GM23338 (cell line): ENCODE measurements at regions not wholly inside any gene's neighbourhood (a gene's known extent, or its start where the extent isn't known, plus 50 kb on each side); places are given as distances from the start of the nearest gene placed in this dataset.

ENCODE experiments used
- ATAC-seq: fragments of 200-7000 bp; cut with Tn5 transposase; 3 replicates; pipeline ENCODE4 v1.9.1; 2020
- DNase-seq: peaks from one replicate; pipeline ENCODE4 v3.0.0-alpha.2; 2015; ENCODE audit warnings: low spot score
- H2AFZ ChIP-seq: fragments of 200-600 bp; sonication (generic); 2 replicates; pipeline ENCODE4 v1.8.0; 2016; ENCODE audit warnings: antibody characterized with exemption, mild to moderate bottlenecking, moderate library complexity
- H3F3A ChIP-seq: fragments of 200-600 bp; sonication (generic); replicated peaks from 2 replicates; pipeline ENCODE4 v1.8.0; 2017; ENCODE audit warnings: antibody characterized with exemption, mixed run types, low read depth
- H3K27ac ChIP-seq: fragments of 200-600 bp; sonication (generic); 2 replicates; pipeline ENCODE4 v1.6.1; 2016; ENCODE audit warnings: low read depth
- H3K27me3 ChIP-seq: fragments of 200-600 bp; sonication (generic); 2 replicates; pipeline ENCODE4 v1.8.0; 2016; ENCODE audit warnings: mild to moderate bottlenecking, mixed run types, moderate library complexity; ENCODE audit not compliant: insufficient read depth
- H3K36me3 ChIP-seq: fragments of 200-600 bp; sonication (generic); 2 replicates; pipeline ENCODE4 v1.8.0; 2016; ENCODE audit warnings: mild to moderate bottlenecking; ENCODE audit not compliant: insufficient read depth
- H3K4me1 ChIP-seq: fragments of 200-600 bp; sonication (generic); 2 replicates; pipeline ENCODE4 v1.8.0; 2016; ENCODE audit warnings: mild to moderate bottlenecking, moderate library complexity; ENCODE audit not compliant: insufficient read depth
- H3K4me2 ChIP-seq: fragments of 200-600 bp; sonication (generic); 2 replicates; pipeline ENCODE4 v1.7.1; 2017; ENCODE audit warnings: mixed run types
- H3K4me3 ChIP-seq: fragments of 200-600 bp; sonication (generic); 2 replicates; pipeline ENCODE4 v1.6.1; 2016; ENCODE audit warnings: mixed run types
- H3K79me2 ChIP-seq: fragments of 200-600 bp; sonication (generic); replicated peaks from 2 replicates; pipeline ENCODE4 v1.8.0; 2017; ENCODE audit warnings: mild to moderate bottlenecking; ENCODE audit not compliant: insufficient read depth
- H3K9me2 ChIP-seq: fragments of 200-600 bp; sonication (generic); 2 replicates; pipeline ENCODE4 v1.8.0; 2017; ENCODE audit not compliant: insufficient read depth
- H4K20me1 ChIP-seq: fragments of 200-600 bp; sonication (generic); replicated peaks from 2 replicates; pipeline ENCODE4 v1.8.0; 2017; ENCODE audit warnings: mild to moderate bottlenecking; ENCODE audit not compliant: insufficient read depth
- H3K27ac Mint-ChIP-seq: 2 replicates; pipeline ENCODE4 v1.8.0; 2020; ENCODE audit warnings: inconsistent platforms, mild to moderate bottlenecking, moderate library complexity, mixed read lengths
- H3K27me3 Mint-ChIP-seq: 3 replicates; pipeline ENCODE4 v1.8.0; 2022; ENCODE audit warnings: low read depth, mild to moderate bottlenecking, moderate library complexity, mixed read lengths, inconsistent platforms; ENCODE audit not compliant: insufficient read depth, poor library complexity
- H3K36me3 Mint-ChIP-seq: 3 replicates; pipeline ENCODE4 v1.8.0; 2021; ENCODE audit warnings: low read depth, mild to moderate bottlenecking, inconsistent platforms, moderate library complexity, mixed read lengths
- H3K4me1 Mint-ChIP-seq: 3 replicates; pipeline ENCODE4 v1.8.0; 2020; ENCODE audit warnings: mild to moderate bottlenecking, inconsistent platforms, mixed read lengths
- H3K4me3 Mint-ChIP-seq: 3 replicates; pipeline ENCODE4 v1.8.0; 2021; ENCODE audit warnings: moderate library complexity, mild to moderate bottlenecking, inconsistent platforms, mixed read lengths
- H3K9me3 Mint-ChIP-seq: 3 replicates; pipeline ENCODE4 v1.8.0; 2020; ENCODE audit warnings: moderate library complexity, mild to moderate bottlenecking, inconsistent platforms, mixed read lengths
- CREB1 ChIP-seq: fragments of 250-450 bp; sonication (Bioruptor Pico); IDR thresholded peaks from 2 replicates; pipeline ENCODE4 v1.5.0; 2020; ENCODE audit warnings: low read depth, mild to moderate bottlenecking, moderate library complexity
- EZH2phosphoT487 ChIP-seq: fragments of 200-600 bp; sonication (generic); IDR thresholded peaks from one replicate; pipeline ENCODE4 v1.8.1; 2018; ENCODE audit warnings: antibody characterized with exemption; ENCODE audit not compliant: unreplicated experiment
- POLR2AphosphoS5 ChIP-seq: IDR thresholded peaks from 2 replicates; pipeline ENCODE4 v1.6.1; 2016; ENCODE audit warnings: antibody characterized with exemption, low read depth
- STAT1 ChIP-seq: IDR thresholded peaks from one replicate; pipeline ENCODE4 v1.6.1; 2016; ENCODE audit warnings: antibody characterized with exemption; ENCODE audit not compliant: unreplicated experiment
- ZNF114 ChIP-seq: fragments of 250-450 bp; sonication (Bioruptor Pico); IDR thresholded peaks from 2 replicates; pipeline ENCODE4 v1.5.0; 2020; ENCODE audit warnings: mild to moderate bottlenecking, moderate library complexity
- ZNF331 ChIP-seq: fragments of 250-450 bp; sonication (Bioruptor Pico); IDR thresholded peaks from 2 replicates; pipeline ENCODE4 v1.5.0; 2020; ENCODE audit warnings: low read depth, mild to moderate bottlenecking, moderate library complexity
- TF ChIP-seq, protein P1 (sequence below): IDR thresholded peaks from 2 replicates; pipeline ENCODE4 v1.6.1; 2016; ENCODE audit warnings: antibody characterized with exemption
- TF ChIP-seq, protein P2 (sequence below), 2 experiments: fragments of 200-600 bp in 1 of 2; sonication (generic) in 1 of 2; conservative IDR thresholded peaks; 2 replicates each; pipeline versions ENCODE4 v1.5.1 to v1.6.1; 2016 to 2017; ENCODE audit warnings: antibody characterized with exemption in 2 of 2, low read depth in 2 of 2, mild to moderate bottlenecking in 2 of 2, moderate library complexity in 1 of 2
- TF ChIP-seq, protein P3 (sequence below): fragments of 250-450 bp; sonication (Bioruptor Pico); IDR thresholded peaks from 2 replicates; pipeline ENCODE4 v1.5.0; 2020; ENCODE audit warnings: mild to moderate bottlenecking, moderate library complexity
- TF ChIP-seq, protein P4 (sequence below): IDR thresholded peaks from one replicate; pipeline ENCODE4 v1.6.1; 2018; ENCODE audit warnings: antibody characterized with exemption; ENCODE audit not compliant: unreplicated experiment

DNA sequence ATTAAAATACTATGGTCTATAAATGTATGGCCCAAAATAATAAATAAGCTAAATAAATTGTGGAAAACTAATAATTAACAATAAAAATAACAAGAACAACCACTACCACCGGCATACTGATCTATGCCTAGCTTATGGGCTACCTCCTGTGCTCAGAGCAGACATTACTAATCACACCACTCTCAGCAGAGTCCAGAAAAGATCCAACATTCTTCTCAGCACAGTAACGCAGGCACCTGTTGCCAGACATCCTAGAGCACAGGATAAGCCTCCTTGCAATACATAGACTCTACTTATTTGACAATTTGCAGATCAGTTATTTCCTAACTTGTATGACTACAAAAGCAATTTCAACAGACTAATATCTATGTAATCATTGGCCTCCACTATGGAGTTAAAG lies 137.1 kb upstream of the NEBL start (continued):
- TF ChIP-seq, protein P1, sequence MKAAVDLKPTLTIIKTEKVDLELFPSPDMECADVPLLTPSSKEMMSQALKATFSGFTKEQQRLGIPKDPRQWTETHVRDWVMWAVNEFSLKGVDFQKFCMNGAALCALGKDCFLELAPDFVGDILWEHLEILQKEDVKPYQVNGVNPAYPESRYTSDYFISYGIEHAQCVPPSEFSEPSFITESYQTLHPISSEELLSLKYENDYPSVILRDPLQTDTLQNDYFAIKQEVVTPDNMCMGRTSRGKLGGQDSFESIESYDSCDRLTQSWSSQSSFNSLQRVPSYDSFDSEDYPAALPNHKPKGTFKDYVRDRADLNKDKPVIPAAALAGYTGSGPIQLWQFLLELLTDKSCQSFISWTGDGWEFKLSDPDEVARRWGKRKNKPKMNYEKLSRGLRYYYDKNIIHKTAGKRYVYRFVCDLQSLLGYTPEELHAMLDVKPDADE = no peak
- TF ChIP-seq, protein P2, sequence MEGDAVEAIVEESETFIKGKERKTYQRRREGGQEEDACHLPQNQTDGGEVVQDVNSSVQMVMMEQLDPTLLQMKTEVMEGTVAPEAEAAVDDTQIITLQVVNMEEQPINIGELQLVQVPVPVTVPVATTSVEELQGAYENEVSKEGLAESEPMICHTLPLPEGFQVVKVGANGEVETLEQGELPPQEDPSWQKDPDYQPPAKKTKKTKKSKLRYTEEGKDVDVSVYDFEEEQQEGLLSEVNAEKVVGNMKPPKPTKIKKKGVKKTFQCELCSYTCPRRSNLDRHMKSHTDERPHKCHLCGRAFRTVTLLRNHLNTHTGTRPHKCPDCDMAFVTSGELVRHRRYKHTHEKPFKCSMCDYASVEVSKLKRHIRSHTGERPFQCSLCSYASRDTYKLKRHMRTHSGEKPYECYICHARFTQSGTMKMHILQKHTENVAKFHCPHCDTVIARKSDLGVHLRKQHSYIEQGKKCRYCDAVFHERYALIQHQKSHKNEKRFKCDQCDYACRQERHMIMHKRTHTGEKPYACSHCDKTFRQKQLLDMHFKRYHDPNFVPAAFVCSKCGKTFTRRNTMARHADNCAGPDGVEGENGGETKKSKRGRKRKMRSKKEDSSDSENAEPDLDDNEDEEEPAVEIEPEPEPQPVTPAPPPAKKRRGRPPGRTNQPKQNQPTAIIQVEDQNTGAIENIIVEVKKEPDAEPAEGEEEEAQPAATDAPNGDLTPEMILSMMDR (conservative IDR thresholded peaks at IDR 0.05; ENCODE audit: low read depth in 2 of 2) = no peak
- TF ChIP-seq ZNF114 (CRISPR knock-in tag) (no peak), ZNF331 (CRISPR knock-in tag) (no peak), POLR2AphosphoS5 (no peak)

DNA sequence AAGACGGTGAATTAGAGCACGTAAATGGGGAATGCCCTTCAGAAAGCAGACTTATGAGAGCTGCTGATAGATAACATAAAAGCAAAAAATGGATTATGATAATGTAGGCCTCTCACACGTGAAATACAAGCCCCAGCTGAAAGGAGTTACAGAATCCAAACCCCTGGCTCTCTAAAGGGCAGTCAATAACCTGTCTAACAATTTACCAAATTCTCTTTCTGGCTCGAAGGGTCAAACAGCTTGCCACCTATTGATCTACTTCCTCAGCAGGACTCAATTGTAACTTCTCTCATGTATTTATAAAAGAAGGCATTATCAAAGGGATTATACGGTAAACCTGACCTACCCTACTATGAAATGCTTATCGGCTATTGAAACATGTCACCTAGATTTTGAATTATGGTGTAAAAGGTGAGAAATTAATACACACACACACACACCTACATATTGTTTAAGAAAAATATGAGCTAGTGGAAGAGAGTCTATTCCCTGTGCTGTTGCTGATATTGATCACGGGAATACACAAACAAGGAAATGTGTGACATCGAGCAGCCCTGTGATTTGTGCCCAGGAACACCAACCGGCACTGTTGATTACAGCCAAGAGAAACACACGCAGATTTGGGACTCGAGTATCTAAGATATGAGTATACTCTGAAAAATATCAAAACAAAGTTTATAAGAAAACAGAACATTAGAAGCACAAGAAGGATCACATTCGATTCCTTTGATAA lies 135.6 kb upstream of the NEBL start:
- Histone ChIP-seq H3K36me3 (no peaks in the 10 kb centered on the region), H4K20me1 (no peaks in the 10 kb centered on the region), H3K79me2 (no peaks in the 10 kb centered on the region), H2AFZ (no peak overlapping the region), H3K4me2 (no peak overlapping the region), H3K27ac (no peak overlapping the region), H3K9me2 (peaks cover 9% of the 10 kb centered on the region; the same call in 1 of the 2 replicates), H3K27me3 (no peaks in the 10 kb centered on the region), H3K4me3 (no peak overlapping the region), H3K4me1 (no peaks in the 10 kb centered on the region), H3F3A (no peaks in the 10 kb centered on the region)
- Mint-ChIP-seq H3K4me1 (no peaks in the 10 kb centered on the region), H3K27ac (no peak overlapping the region), H3K36me3 (no peaks in the 10 kb centered on the region), H3K9me3 (peaks cover 7% of the 10 kb centered on the region; the same call in 2 of the 3 replicates), H3K27me3 (no peaks in the 10 kb centered on the region), H3K4me3 (no peak overlapping the region)
- ATAC-seq (no peak), DNase-seq (no peak)
- TF ChIP-seq, protein P1 = no peak
- TF ChIP-seq, protein P3, sequence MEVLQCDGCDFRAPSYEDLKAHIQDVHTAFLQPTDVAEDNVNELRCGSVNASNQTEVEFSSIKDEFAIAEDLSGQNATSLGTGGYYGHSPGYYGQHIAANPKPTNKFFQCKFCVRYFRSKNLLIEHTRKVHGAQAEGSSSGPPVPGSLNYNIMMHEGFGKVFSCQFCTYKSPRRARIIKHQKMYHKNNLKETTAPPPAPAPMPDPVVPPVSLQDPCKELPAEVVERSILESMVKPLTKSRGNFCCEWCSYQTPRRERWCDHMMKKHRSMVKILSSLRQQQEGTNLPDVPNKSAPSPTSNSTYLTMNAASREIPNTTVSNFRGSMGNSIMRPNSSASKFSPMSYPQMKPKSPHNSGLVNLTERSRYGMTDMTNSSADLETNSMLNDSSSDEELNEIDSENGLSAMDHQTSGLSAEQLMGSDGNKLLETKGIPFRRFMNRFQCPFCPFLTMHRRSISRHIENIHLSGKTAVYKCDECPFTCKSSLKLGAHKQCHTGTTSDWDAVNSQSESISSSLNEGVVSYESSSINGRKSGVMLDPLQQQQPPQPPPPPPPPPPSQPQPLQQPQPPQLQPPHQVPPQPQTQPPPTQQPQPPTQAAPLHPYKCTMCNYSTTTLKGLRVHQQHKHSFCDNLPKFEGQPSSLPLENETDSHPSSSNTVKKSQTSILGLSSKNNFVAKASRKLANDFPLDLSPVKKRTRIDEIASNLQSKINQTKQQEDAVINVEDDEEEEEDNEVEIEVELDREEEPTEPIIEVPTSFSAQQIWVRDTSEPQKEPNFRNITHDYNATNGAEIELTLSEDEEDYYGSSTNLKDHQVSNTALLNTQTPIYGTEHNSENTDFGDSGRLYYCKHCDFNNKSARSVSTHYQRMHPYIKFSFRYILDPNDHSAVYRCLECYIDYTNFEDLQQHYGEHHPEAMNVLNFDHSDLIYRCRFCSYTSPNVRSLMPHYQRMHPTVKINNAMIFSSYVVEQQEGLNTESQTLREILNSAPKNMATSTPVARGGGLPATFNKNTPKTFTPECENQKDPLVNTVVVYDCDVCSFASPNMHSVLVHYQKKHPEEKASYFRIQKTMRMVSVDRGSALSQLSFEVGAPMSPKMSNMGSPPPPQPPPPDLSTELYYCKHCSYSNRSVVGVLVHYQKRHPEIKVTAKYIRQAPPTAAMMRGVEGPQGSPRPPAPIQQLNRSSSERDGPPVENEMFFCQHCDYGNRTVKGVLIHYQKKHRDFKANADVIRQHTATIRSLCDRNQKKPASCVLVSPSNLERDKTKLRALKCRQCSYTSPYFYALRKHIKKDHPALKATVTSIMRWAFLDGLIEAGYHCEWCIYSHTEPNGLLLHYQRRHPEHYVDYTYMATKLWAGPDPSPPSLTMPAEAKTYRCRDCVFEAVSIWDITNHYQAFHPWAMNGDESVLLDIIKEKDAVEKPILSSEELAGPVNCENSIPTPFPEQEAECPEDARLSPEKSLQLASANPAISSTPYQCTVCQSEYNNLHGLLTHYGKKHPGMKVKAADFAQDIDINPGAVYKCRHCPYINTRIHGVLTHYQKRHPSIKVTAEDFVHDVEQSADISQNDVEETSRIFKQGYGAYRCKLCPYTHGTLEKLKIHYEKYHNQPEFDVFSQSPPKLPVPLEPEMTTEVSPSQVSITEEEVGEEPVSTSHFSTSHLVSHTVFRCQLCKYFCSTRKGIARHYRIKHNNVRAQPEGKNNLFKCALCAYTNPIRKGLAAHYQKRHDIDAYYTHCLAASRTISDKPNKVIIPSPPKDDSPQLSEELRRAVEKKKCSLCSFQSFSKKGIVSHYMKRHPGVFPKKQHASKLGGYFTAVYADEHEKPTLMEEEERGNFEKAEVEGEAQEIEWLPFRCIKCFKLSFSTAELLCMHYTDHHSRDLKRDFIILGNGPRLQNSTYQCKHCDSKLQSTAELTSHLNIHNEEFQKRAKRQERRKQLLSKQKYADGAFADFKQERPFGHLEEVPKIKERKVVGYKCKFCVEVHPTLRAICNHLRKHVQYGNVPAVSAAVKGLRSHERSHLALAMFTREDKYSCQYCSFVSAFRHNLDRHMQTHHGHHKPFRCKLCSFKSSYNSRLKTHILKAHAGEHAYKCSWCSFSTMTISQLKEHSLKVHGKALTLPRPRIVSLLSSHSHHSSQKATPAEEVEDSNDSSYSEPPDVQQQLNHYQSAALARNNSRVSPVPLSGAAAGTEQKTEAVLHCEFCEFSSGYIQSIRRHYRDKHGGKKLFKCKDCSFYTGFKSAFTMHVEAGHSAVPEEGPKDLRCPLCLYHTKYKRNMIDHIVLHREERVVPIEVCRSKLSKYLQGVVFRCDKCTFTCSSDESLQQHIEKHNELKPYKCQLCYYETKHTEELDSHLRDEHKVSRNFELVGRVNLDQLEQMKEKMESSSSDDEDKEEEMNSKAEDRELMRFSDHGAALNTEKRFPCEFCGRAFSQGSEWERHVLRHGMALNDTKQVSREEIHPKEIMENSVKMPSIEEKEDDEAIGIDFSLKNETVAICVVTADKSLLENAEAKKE (CRISPR knock-in tag) = no peak
- TF ChIP-seq CREB1 (CRISPR knock-in tag) (no peak), POLR2AphosphoS5 (no peak), ZNF331 (CRISPR knock-in tag) (no peak), STAT1 (no peak), ZNF114 (CRISPR knock-in tag) (no peak), EZH2phosphoT487 (no peak)
- TF ChIP-seq, protein P4, sequence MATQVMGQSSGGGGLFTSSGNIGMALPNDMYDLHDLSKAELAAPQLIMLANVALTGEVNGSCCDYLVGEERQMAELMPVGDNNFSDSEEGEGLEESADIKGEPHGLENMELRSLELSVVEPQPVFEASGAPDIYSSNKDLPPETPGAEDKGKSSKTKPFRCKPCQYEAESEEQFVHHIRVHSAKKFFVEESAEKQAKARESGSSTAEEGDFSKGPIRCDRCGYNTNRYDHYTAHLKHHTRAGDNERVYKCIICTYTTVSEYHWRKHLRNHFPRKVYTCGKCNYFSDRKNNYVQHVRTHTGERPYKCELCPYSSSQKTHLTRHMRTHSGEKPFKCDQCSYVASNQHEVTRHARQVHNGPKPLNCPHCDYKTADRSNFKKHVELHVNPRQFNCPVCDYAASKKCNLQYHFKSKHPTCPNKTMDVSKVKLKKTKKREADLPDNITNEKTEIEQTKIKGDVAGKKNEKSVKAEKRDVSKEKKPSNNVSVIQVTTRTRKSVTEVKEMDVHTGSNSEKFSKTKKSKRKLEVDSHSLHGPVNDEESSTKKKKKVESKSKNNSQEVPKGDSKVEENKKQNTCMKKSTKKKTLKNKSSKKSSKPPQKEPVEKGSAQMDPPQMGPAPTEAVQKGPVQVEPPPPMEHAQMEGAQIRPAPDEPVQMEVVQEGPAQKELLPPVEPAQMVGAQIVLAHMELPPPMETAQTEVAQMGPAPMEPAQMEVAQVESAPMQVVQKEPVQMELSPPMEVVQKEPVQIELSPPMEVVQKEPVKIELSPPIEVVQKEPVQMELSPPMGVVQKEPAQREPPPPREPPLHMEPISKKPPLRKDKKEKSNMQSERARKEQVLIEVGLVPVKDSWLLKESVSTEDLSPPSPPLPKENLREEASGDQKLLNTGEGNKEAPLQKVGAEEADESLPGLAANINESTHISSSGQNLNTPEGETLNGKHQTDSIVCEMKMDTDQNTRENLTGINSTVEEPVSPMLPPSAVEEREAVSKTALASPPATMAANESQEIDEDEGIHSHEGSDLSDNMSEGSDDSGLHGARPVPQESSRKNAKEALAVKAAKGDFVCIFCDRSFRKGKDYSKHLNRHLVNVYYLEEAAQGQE = no peak
